CD4-positive, alpha-beta T cell (primary cell): ENCODE measurements at regions not wholly inside any gene's neighbourhood (a gene's known extent, or its start where the extent isn't known, plus 50 kb on each side); places are given as distances from the start of the nearest gene placed in this dataset.
"Not testable (repeated sequence)": the region's sequence is repeated elsewhere in the genome, so short reads cannot be mapped to it uniquely, and the experiment has no call there.

Experiments used
- ATAC-seq: fragments of 200-7000 bp; cut with Tn5 transposase; one replicate; pipeline ENCODE4 v1.10.0; 2022; ENCODE audit warnings: mild to moderate bottlenecking; ENCODE audit not compliant: poor library complexity
- CTCF ChIA-PET: fragments of 350-600 bp; sonication (Branson Sonifier 250); formaldehyde crosslinking; loops from one replicate; lab custom pipeline; 2021; ENCODE audit warnings: antibody characterized with exemption, inconsistent platforms; lab: Charles Lee
- POLR2A ChIA-PET: fragments of 350-600 bp; sonication (Branson Sonifier 250); formaldehyde crosslinking; loops from one replicate; lab custom pipeline; 2021; ENCODE audit warnings: antibody characterized with exemption, inconsistent platforms; lab: Charles Lee
- DNase-seq, 14 experiments: peaks; one replicate each; pipeline ENCODE4 v3.0.0-alpha.2; 2013 to 2020; ENCODE audit warnings: mixed read lengths in 2 of 14
- H3K27ac ChIP-seq, 2 donors: one replicate each; pipeline versions ENCODE4 v1.5.1 to v1.7.0; 2013; ENCODE audit warnings: low read length in 2 of 2, low read depth in 1 of 2, mild to moderate bottlenecking in 1 of 2
- H3K27me3 ChIP-seq, 2 experiments: 1 replicate in 1 of 2; 2 replicates in 1 of 2; pipeline versions ENCODE4 v1.6.1 to v1.7.0; 2013; ENCODE audit warnings: low read length in 2 of 2, control low read depth in 1 of 2, mild to moderate bottlenecking in 1 of 2, moderate library complexity in 1 of 2; ENCODE audit not compliant: insufficient read depth in 2 of 2, control insufficient read depth in 1 of 2
- H3K36me3 ChIP-seq: one replicate; pipeline ENCODE4 v1.6.1; 2013; ENCODE audit warnings: low read length, control low read depth; ENCODE audit not compliant: insufficient read depth
- H3K4me1 ChIP-seq: one replicate; pipeline ENCODE4 v1.6.1; 2013; ENCODE audit warnings: low read length, control low read depth; ENCODE audit not compliant: insufficient read depth
- H3K4me3 ChIP-seq: one replicate; pipeline ENCODE4 v1.5.1; 2013; ENCODE audit warnings: mild to moderate bottlenecking, low read length, moderate library complexity
- H3K9me3 ChIP-seq, 2 experiments: 1 replicate in 1 of 2; 2 replicates in 1 of 2; pipeline versions ENCODE4 v1.6.1 to v1.7.0; 2013; ENCODE audit warnings: low read length in 2 of 2, mild to moderate bottlenecking in 2 of 2, control low read depth in 1 of 2, moderate library complexity in 1 of 2; ENCODE audit not compliant: control insufficient read depth in 1 of 2, insufficient read depth in 1 of 2
- H3K27ac Mint-ChIP-seq: one replicate; pipeline ENCODE4 v1.8.0; 2020; ENCODE audit warnings: mixed read lengths
- H3K27me3 Mint-ChIP-seq: one replicate; pipeline ENCODE4 v1.8.0; 2021; ENCODE audit warnings: mixed read lengths
- H3K36me3 Mint-ChIP-seq: one replicate; pipeline ENCODE4 v1.8.0; 2021; ENCODE audit warnings: low read depth, mixed read lengths
- H3K4me1 Mint-ChIP-seq: one replicate; pipeline ENCODE4 v1.8.0; 2021; ENCODE audit warnings: low read depth, mixed read lengths
- H3K4me3 Mint-ChIP-seq: one replicate; pipeline ENCODE4 v1.8.0; 2020; ENCODE audit warnings: mild to moderate bottlenecking, mixed read lengths
- H3K9me3 Mint-ChIP-seq: one replicate; pipeline ENCODE4 v1.8.0; 2020; ENCODE audit warnings: mixed read lengths
- CTCF ChIP-seq: fragments of 200-600 bp; IDR thresholded peaks from one replicate; pipeline ENCODE4 v1.8.0; 2022; ENCODE audit warnings: antibody characterized with exemption, mild to moderate bottlenecking
- intact Hi-C, 2 experiments: fragments of 100-400 bp; cut with DNase I in 1 of 2; cut with micrococcal nuclease in 1 of 2; formaldehyde crosslinking; loops; one replicate each; pipeline versions ENCODE4 v1.15.1 to v1.9.0; 2023 to 2025; cut with DNase I, micrococcal nuclease

- intact Hi-C loops: no loop called here
- Mint-ChIP-seq H3K27me3 (no peaks in the 10 kb centered on the region), H3K27ac (no peak overlapping the region), H3K4me3 (no peak overlapping the region), H3K36me3 (no peaks in the 10 kb centered on the region), H3K4me1 (no peaks in the 10 kb centered on the region), H3K9me3 (peaks cover 3% of the 10 kb centered on the region)
- H3K4me3 ChIP-seq: no peak overlapping the region
- POLR2A ChIA-PET: no interaction called here
- no peaks in the 10 kb centered on the region for H3K27me3 ChIP-seq
- peaks cover 0 to 12% of the 10 kb centered on the region in 2 experiments for H3K9me3 ChIP-seq
- no peak for TF ChIP-seq CTCF
- DNase-seq (no peak), ATAC-seq (no peak)
- H3K36me3 ChIP-seq: no peaks in the 10 kb centered on the region
- no peaks in the 10 kb centered on the region for H3K4me1 ChIP-seq
- H3K27ac ChIP-seq: no peak overlapping the region
- CTCF ChIA-PET: no interaction called here
Measured at GRCh38 chr13:87172166-87172835, 498.9 kb upstream of the SLITRK5 start.

GRCh38 chr13:87185138-87185537, 486.0 kb upstream of the SLITRK5 start:
- H3K4me1 ChIP-seq, H3K9me3 Mint-ChIP-seq, intact Hi-C loops, H3K27me3 ChIP-seq, H3K27ac Mint-ChIP-seq, H3K27ac ChIP-seq, H3K27me3 Mint-ChIP-seq, DNase-seq, H3K36me3 Mint-ChIP-seq, H3K36me3 ChIP-seq, ATAC-seq, POLR2A ChIA-PET, H3K4me3 Mint-ChIP-seq, H3K4me3 ChIP-seq, H3K4me1 Mint-ChIP-seq, H3K9me3 ChIP-seq, CTCF ChIA-PET: not testable (repeated sequence)

GRCh38 chr13:87186647-87187046, 484.5 kb upstream of the SLITRK5 start:
- POLR2A ChIA-PET, DNase-seq: not testable (repeated sequence)

GRCh38 chr13:87191485-87191884, 479.7 kb upstream of the SLITRK5 start:
- H3K4me1 ChIP-seq, H3K4me1 Mint-ChIP-seq, H3K9me3 ChIP-seq, H3K36me3 ChIP-seq, H3K4me3 ChIP-seq, POLR2A ChIA-PET, H3K27me3 ChIP-seq, DNase-seq, H3K4me3 Mint-ChIP-seq, H3K27ac Mint-ChIP-seq, H3K36me3 Mint-ChIP-seq, ATAC-seq, intact Hi-C loops, H3K27me3 Mint-ChIP-seq, H3K27ac ChIP-seq, H3K9me3 Mint-ChIP-seq, CTCF ChIA-PET: not testable (repeated sequence)

More at GRCh38 chr13:87186647-87187046, 484.5 kb upstream of the SLITRK5 start:
- ATAC-seq, H3K9me3 Mint-ChIP-seq, H3K27me3 ChIP-seq, H3K4me3 ChIP-seq, H3K4me1 ChIP-seq, H3K36me3 Mint-ChIP-seq, H3K27me3 Mint-ChIP-seq, H3K36me3 ChIP-seq, H3K4me3 Mint-ChIP-seq, H3K4me1 Mint-ChIP-seq, CTCF ChIA-PET, intact Hi-C loops, H3K27ac Mint-ChIP-seq, H3K9me3 ChIP-seq, H3K27ac ChIP-seq: not testable (repeated sequence)
